ENCODE measurements at regions not wholly inside any gene's neighbourhood (a gene's known extent, or its start where the extent isn't known, plus 50 kb on each side); places are given as distances from the start of the nearest gene placed in this dataset.

GRCh38 chr1:188444526-188444925, 1615.8 kb downstream of the PLA2G4A start:
- DNase-seq, result no peak

- DNase-seq, result no peak
These were observed 1634.1 kb downstream of the PLA2G4A start for GRCh38 chr1:188462837-188463236.

GRCh38 chr1:188463919-188464318, 1635.2 kb downstream of the PLA2G4A start:
- no peak for DNase-seq

GRCh38 chr1:188466539-188466938, 1637.8 kb downstream of the PLA2G4A start:
- DNase-seq, result no peak

- DNase-seq, result no peak
These were observed 1647.9 kb downstream of the PLA2G4A start for GRCh38 chr1:188476606-188477005.

GRCh38 chr1:188489336-188490112, 1660.8 kb downstream of the PLA2G4A start:
- no peak for DNase-seq

- DNase-seq, result no peak
These were observed 1667.8 kb downstream of the PLA2G4A start for GRCh38 chr1:188496506-188496905.

- peak; percentile 1 for DNase-seq
These were observed 1668.3 kb downstream of the PLA2G4A start for GRCh38 chr1:188497020-188497419.

GRCh38 chr1:188499690-188500089, 1670.9 kb downstream of the PLA2G4A start:
- DNase-seq, result peak; percentile 5

- DNase-seq, result no peak
These were observed 1686.2 kb downstream of the PLA2G4A start for GRCh38 chr1:188514917-188515316.

- DNase-seq, result no peak
These were observed 1688.4 kb downstream of the PLA2G4A start for GRCh38 chr1:188517139-188517538.

- no peak for DNase-seq
These were observed 1722.4 kb downstream of the PLA2G4A start for GRCh38 chr1:188551176-188551575.

GRCh38 chr1:188557053-188557452, 1728.3 kb downstream of the PLA2G4A start:
- DNase-seq, result no peak

- no peak for DNase-seq
These were observed 1754.3 kb downstream of the PLA2G4A start for GRCh38 chr1:188582911-188583532.

- peak; percentile 7 for DNase-seq
These were observed 1755.4 kb downstream of the PLA2G4A start for GRCh38 chr1:188584119-188584518.

GRCh38 chr1:188590641-188591040, 1761.9 kb downstream of the PLA2G4A start:
- no peak for DNase-seq

GRCh38 chr1:188594542-188595235, 1765.9 kb downstream of the PLA2G4A start:
- no peak for DNase-seq

- no peak for DNase-seq
These were observed 1770.6 kb downstream of the PLA2G4A start for GRCh38 chr1:188599313-188599712.

- no peak for DNase-seq
These were observed 1782.7 kb downstream of the PLA2G4A start for GRCh38 chr1:188611432-188611831.

- no peak for DNase-seq
These were observed 1786.6 kb downstream of the PLA2G4A start for GRCh38 chr1:188615321-188615720.

GRCh38 chr1:188620236-188620635, 1791.5 kb downstream of the PLA2G4A start:
- no peak for DNase-seq

GRCh38 chr1:188641566-188642211, 1812.9 kb downstream of the PLA2G4A start:
- DNase-seq, result no peak

- DNase-seq, result peak; percentile 1
These were observed 1814.0 kb downstream of the PLA2G4A start for GRCh38 chr1:188642704-188643103.
